OCI-LY1 (cell line): ENCODE measurements at regions not wholly inside any gene's neighbourhood (a gene's known extent, or its start where the extent isn't known, plus 50 kb on each side); places are given as distances from the start of the nearest gene placed in this dataset.

Experiments
- CTCF ChIP-seq: fragments of 200-600 bp; sonication (generic), shearing (Covaris generic); IDR thresholded peaks from 2 replicates; pipeline ENCODE4 v1.5.1; 2017; ENCODE audit warnings: mild to moderate bottlenecking, antibody characterized with exemption, low read length, moderate library complexity, mixed read lengths
- EZH2 ChIP-seq: fragments of 200-600 bp; sonication (generic), shearing (Covaris generic); IDR thresholded peaks from 2 replicates; pipeline ENCODE4 v1.8.0; 2017; ENCODE audit warnings: borderline replicate concordance, mixed run types, mild to moderate bottlenecking, antibody characterized with exemption, low read length, moderate library complexity, mixed read lengths

GRCh38 chr3:170651260-170651845 is 65.5 kb upstream of the SLC7A14 start:
- TF ChIP-seq CTCF: no peak
- TF ChIP-seq EZH2: no peak
